ENCODE measurements at regions not wholly inside any gene's neighbourhood (a gene's known extent, or its start where the extent isn't known, plus 50 kb on each side); places are given as distances from the start of the nearest gene placed in this dataset.

DNA sequence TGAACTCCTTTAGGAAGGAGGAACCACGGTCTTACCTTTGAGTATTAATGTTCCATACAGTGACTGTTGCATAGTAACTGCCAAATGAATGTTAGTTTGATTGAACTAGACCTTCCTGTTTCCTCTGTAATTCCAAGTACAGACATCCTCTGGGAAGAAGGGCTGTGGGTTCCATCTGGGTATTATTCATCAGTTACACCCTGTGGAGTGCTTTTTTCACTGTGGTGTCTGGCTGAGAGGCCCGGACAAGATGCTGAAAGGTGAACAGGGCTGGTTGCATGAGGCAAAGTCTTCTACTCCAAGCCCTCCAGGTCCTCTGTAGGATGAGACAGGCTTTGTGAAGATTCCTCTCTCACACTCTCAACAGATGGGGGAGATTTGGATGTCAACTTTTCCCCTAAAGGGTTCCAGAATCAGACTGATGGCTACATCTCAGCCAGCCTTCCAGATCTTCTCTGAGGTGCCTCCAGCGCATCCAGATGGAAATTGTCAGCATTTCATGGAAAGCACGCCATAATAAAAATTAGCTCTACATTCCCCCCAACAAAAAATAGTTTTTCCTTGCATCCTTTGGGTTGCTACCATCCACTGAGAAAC, 230.9 kb downstream of the GAS1 start:
- no peaks in the 10 kb centered on the region for H3K27me3 ChIP-seq
- H3K4me3 ChIP-seq = no peak overlapping the region
- intact Hi-C loops (cut with DNase I; ENCODE audit: low total_unique reads) = no loop called here
- TF ChIP-seq, protein P1, sequence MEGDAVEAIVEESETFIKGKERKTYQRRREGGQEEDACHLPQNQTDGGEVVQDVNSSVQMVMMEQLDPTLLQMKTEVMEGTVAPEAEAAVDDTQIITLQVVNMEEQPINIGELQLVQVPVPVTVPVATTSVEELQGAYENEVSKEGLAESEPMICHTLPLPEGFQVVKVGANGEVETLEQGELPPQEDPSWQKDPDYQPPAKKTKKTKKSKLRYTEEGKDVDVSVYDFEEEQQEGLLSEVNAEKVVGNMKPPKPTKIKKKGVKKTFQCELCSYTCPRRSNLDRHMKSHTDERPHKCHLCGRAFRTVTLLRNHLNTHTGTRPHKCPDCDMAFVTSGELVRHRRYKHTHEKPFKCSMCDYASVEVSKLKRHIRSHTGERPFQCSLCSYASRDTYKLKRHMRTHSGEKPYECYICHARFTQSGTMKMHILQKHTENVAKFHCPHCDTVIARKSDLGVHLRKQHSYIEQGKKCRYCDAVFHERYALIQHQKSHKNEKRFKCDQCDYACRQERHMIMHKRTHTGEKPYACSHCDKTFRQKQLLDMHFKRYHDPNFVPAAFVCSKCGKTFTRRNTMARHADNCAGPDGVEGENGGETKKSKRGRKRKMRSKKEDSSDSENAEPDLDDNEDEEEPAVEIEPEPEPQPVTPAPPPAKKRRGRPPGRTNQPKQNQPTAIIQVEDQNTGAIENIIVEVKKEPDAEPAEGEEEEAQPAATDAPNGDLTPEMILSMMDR (IDR thresholded peaks at IDR 0.05) = no peak
- no peak for TF ChIP-seq POLR2A (IDR thresholded peaks at IDR 0.05)
- H3K27ac ChIP-seq = no peak overlapping the region
- DNase-seq = no peak
- H3K4me1 ChIP-seq = peaks cover 4% of the 10 kb centered on the region
- no peaks in the 10 kb centered on the region for H3K9me3 ChIP-seq
- H3K36me3 ChIP-seq (ENCODE audit: low read depth, missing control alignments) = no peaks in the 10 kb centered on the region
- WGBS, 2 donors = 96 to 97% methylated on average over 4 of the region's 4 CpGs

DNA sequence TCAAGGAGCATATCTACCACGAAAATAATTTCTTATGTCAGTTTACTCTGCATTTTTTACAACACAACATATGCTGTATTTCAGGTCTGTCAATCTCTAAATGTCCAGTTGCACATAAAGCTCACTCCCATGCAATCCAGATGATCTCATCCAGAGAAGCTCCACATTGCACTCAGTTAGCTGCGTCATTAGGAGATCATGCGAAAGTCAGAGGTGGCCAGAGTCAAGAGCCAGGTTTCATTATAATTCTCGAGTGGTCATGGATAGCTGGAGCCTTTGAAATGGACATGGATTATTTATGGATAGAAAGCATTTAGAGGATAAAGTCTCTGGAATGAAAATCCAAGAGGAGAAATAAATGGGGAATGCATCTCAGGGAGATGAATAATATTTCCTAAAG, 232.3 kb downstream of the GAS1 start:
- Histone ChIP-seq H3K9me3 (no peaks in the 10 kb centered on the region), H3K4me1 (no peaks in the 10 kb centered on the region), H3K27me3 (no peaks in the 10 kb centered on the region), H3K4me3 (no peak overlapping the region), H3K36me3 (ENCODE audit: low read depth, missing control alignments) (no peaks in the 10 kb centered on the region), H3K27ac (no peak overlapping the region)
- intact Hi-C loops (cut with DNase I; ENCODE audit: low total_unique reads) = no loop called here
- TF ChIP-seq, protein P1 (IDR thresholded peaks at IDR 0.05) = no peak
- no peak for DNase-seq
- 68 to 90% methylated on average over 4 of the region's 4 CpGs for WGBS, 2 donors

DNA sequence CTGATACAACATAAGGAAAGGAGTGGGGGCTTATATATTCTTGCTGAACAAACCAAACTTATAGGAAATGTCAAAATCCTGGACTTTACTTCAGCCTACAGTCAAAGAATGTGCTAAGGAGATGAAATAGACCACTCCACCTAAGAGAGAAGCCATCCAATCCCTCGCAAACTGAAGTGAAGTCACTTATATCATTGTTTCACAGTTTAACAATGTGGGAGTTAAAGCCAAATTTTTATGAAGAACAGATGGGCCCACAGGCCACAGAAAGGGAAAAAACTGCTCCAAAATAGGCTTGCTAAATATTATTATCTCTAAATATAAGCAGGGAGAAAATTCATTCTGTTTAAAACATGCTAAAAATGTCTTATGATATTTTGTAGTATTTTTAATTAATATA, 233.3 kb downstream of the GAS1 start:
- TF ChIP-seq POLR2A (IDR thresholded peaks at IDR 0.05) = no peak
- TF ChIP-seq, protein P1 (IDR thresholded peaks at IDR 0.05) = no peak
- Histone ChIP-seq H3K27me3 (no peaks in the 10 kb centered on the region), H3K4me3 (no peak overlapping the region), H3K27ac (no peak overlapping the region), H3K4me1 (no peaks in the 10 kb centered on the region), H3K36me3 (ENCODE audit: low read depth, missing control alignments) (no peaks in the 10 kb centered on the region), H3K9me3 (no peaks in the 10 kb centered on the region)
- intact Hi-C loops (cut with DNase I; ENCODE audit: low total_unique reads) = no loop called here
- WGBS, 2 donors = 52 to 58% methylated on average over 1 of the region's 1 CpG
- DNase-seq = no peak

DNA sequence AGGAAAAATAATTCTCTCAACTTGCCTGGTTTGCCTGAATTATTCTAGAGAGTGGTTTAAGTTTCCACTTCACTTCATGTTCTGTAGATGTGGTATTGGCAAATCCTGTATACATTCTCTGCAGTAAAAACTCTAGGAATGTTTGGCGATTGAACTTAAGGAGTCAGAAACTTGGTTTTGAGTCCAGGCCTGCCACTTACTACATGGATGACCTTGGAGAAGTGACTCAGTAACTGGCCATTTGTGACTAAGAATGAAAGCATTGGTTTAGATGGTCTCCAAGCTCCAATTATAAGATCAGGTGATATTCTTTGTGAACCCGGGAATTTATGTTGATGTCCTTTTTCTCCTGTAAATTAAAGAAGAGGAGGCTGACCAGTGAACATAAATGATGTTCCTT, 233.8 kb downstream of the GAS1 start:
- TF ChIP-seq, protein P1 (IDR thresholded peaks at IDR 0.05) = no peak
- Histone ChIP-seq H3K4me1 (no peaks in the 10 kb centered on the region), H3K27me3 (no peaks in the 10 kb centered on the region), H3K27ac (no peak overlapping the region), H3K9me3 (no peaks in the 10 kb centered on the region), H3K36me3 (ENCODE audit: low read depth, missing control alignments) (no peaks in the 10 kb centered on the region), H3K4me3 (no peak overlapping the region)
- intact Hi-C loops (cut with DNase I; ENCODE audit: low total_unique reads) = no loop called here
- 91 to 92% methylated on average over 2 of the region's 2 CpGs for WGBS, 2 donors
- DNase-seq = no peak
